C1 segment of cervical spinal cord (tissue), 14 donors: ENCODE measurements at regions not wholly inside any gene's neighbourhood (a gene's known extent, or its start where the extent isn't known, plus 50 kb on each side); places are given as distances from the start of the nearest gene placed in this dataset.

Source experiments
- DNase-seq, 14 donors: peaks; one replicate each; lab custom pipeline; 2025; lab: John Stamatoyannopoulos, UW

GRCh38 chr3:6504347-6504746 is 356.6 kb upstream of the GRM7 start:
- no peak for DNase-seq

- DNase-seq = no peak
These were observed 356.1 kb upstream of the GRM7 start for GRCh38 chr3:6504834-6505233.

GRCh38 chr3:6508410-6508759 is 352.5 kb upstream of the GRM7 start:
- no peak for DNase-seq

- no peak for DNase-seq
These were observed 351.3 kb upstream of the GRM7 start for GRCh38 chr3:6509576-6509975.

DNA sequence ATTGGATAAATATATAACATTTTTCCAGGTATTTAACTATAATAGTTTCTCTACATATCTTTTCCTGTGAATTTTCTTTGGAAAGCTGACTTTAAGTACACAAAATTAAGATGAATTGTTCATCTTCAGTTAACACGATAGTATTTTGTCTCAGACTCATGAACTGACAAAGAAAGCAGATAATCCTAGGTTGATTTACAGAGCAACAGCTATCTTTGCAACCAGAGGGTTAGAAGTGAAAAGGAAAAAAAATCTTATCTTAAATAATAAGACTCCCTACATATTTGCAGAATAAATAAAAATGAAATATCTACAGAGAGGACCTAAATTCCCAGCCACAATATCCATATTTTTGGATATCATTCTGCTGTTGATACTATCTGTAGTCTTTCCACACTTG is 350.2 kb upstream of the GRM7 start:
- DNase-seq = no peak

- DNase-seq = no peak
These were observed 348.6 kb upstream of the GRM7 start for GRCh38 chr3:6512172-6512800.

- no peak for DNase-seq
These were observed 344.8 kb upstream of the GRM7 start for GRCh38 chr3:6516143-6516542.

- no peak for DNase-seq
These were observed 344.2 kb upstream of the GRM7 start for GRCh38 chr3:6516694-6517093.

GRCh38 chr3:6518709-6519345 is 342.1 kb upstream of the GRM7 start:
- no peak for DNase-seq

DNA sequence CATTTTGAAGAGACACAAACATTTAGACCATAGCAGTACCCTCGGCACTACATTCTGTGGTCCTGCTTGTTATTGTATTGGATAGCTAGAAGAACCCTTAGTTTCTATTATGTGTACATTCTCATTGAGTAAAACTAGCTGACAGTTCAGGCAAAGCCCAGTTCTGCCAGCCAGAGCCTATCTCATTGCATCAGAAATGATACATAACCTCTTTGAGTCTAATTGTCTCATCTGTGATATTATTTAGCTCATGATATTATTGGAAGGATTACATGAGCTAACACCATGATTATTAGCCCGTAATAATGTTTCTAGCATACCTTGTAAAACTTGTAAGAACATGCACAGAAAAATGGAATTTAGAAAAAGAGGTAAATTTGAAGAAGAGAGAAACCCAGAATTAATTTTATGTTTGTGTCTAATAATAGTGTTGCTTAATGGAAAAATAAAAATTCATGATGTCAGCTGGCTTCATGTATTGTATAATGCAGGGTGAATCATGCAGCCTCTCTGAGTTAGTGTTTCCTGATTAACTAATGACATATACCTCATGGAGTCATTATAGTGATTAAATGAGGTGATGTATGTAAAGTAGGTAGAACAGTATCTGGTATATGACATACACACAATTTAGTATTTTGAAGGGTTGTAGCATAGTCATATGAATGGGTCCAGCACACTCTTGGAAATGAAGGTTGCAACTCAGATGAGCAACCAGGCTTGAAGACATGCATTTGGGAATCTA is 339.4 kb upstream of the GRM7 start:
- no peak for DNase-seq

- DNase-seq = no peak
These were observed 338.7 kb upstream of the GRM7 start for GRCh38 chr3:6522191-6522590.

DNA sequence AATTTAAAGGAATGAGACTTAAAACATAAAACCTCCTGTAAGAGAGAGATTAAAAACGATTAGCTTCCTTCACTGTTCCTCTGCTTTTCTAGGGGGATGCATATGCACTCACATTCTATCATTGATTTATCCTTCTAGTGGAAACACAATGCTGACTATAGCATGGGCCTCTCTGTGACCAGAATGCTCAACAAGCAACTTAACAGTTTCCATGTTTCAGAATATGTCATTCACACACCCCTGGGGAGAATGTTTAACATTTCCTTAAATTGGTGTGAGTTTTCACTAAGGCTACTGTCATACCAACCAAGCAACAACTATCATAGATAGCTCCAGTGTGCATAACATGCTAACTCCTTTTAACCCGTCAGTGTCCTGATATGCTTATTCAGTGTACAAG is 337.9 kb upstream of the GRM7 start:
- DNase-seq = no peak

- DNase-seq = no peak
These were observed 336.4 kb upstream of the GRM7 start for GRCh38 chr3:6524479-6524878.

GRCh38 chr3:6526321-6526720 is 334.6 kb upstream of the GRM7 start:
- no peak for DNase-seq

- DNase-seq = no peak
These were observed 334.1 kb upstream of the GRM7 start for GRCh38 chr3:6526861-6527260.

- no peak for DNase-seq
These were observed 332.0 kb upstream of the GRM7 start for GRCh38 chr3:6528951-6529350.

- no peak for DNase-seq
These were observed 329.8 kb upstream of the GRM7 start for GRCh38 chr3:6531153-6531552.

GRCh38 chr3:6532101-6532500 is 328.8 kb upstream of the GRM7 start:
- DNase-seq = no peak

DNA sequence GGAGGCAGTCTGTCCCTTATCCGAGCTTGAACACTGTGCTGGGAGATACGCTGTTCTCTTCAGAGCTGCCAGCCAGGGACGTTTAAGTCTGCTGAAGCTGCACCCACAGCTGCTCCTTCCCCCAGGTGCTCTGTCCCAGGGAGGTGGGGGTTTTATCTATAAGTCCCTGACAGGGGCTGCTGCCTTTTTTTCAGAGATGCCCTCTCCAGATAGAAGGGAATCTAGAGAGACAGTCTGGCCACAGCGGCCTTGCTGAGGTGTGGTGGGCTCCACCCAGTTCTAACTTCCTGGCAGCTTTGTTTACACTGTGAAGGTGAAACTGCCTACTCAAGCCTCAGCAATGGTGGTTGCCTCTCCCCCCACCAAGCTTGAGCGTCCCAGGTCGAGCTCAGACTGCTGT is 319.9 kb upstream of the GRM7 start:
- DNase-seq = no peak

- no peak for DNase-seq
These were observed 318.1 kb upstream of the GRM7 start for GRCh38 chr3:6542795-6543194.

- DNase-seq = no peak
These were observed 311.6 kb upstream of the GRM7 start for GRCh38 chr3:6549296-6549695.

DNA sequence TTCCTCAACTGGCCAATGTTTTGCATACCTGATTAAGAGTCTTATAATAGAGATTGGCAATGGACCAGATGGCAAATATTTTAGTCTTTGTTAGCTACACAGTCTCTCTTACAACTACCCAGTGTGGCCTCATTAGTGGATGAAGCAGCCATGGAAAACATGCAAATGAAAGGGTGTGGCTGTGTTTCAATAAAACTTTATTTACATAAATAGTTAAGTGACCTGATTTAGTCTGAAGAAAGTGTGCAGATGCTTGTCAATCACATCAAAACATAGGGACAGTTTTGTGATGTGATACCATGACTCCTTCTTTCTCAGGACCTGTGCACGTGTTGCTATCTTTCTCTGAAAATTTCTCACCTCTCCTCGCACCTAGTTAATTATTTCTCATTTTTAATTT is 309.8 kb upstream of the GRM7 start:
- DNase-seq = no peak

DNA sequence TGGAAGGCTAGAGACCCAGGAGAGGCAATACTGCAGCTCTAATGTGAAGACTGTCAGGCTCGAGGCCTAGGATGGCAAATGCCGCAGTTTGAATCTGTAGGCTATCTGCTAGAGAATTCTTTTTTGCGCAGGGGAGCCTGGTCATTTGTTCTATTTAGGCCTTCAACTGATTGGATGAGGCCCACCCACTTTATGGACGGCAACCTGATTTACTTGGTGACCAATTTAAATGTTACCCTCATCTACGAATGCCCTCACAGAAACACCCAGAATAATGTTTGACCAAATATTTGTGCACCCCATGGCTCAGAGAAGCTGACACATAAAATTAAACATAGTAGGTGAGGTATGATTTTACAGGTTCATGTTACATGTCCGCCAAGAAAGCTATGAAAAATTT is 300.7 kb upstream of the GRM7 start:
- no peak for DNase-seq
